SU-DHL-6 (cell line): ENCODE measurements at regions not wholly inside any gene's neighbourhood (a gene's known extent, or its start where the extent isn't known, plus 50 kb on each side); places are given as distances from the start of the nearest gene placed in this dataset.
"Not testable (repeated sequence)": the region's sequence is repeated elsewhere in the genome, so short reads cannot be mapped to it uniquely, and the experiment has no call there.

Source experiments
- H2AFZ ChIP-seq: fragments of 200-600 bp; sonication (generic); 2 replicates; pipeline ENCODE4 v1.6.1; 2014; ENCODE audit warnings: low read depth, mild to moderate bottlenecking, moderate library complexity, mixed read lengths, antibody characterized with exemption, low read length; ENCODE audit not compliant: severe bottlenecking
- H3F3A ChIP-seq: fragments of 200-600 bp; shearing (Covaris generic); 2 replicates; pipeline ENCODE4 v1.6.0; 2016; ENCODE audit warnings: antibody characterized with exemption, mild to moderate bottlenecking; ENCODE audit not compliant: insufficient read depth
- H3K27ac ChIP-seq: fragments of 200-600 bp; sonication (generic); 2 replicates; pipeline ENCODE4 v1.5.1; 2016; ENCODE audit warnings: low read depth, mild to moderate bottlenecking, low read length, moderate library complexity, mixed read lengths
- H3K27me3 ChIP-seq: fragments of 200-600 bp; sonication (generic), shearing (Covaris generic); 2 replicates; pipeline ENCODE4 v1.6.0; 2014; ENCODE audit warnings: mild to moderate bottlenecking, low read length
- H3K36me3 ChIP-seq: fragments of 200-600 bp; sonication (generic); 2 replicates; pipeline ENCODE4 v1.6.1; 2014; ENCODE audit warnings: mild to moderate bottlenecking, low read length, mixed read lengths
- H3K4me2 ChIP-seq: fragments of 300-600, 200-600 bp; shearing (Covaris generic), sonication (generic); 2 replicates; pipeline ENCODE4 v1.6.0; 2014; ENCODE audit warnings: low read length, low read depth, mild to moderate bottlenecking; ENCODE audit not compliant: poor library complexity, severe bottlenecking
- H3K4me3 ChIP-seq: fragments of 200-600 bp; sonication (generic); 2 replicates; pipeline ENCODE4 v1.5.1; 2014; ENCODE audit warnings: antibody characterized with exemption, low read length, mild to moderate bottlenecking, mixed read lengths; ENCODE audit not compliant: insufficient read depth, poor library complexity, severe bottlenecking
- H3K79me2 ChIP-seq: fragments of 200-600 bp; sonication (generic); 2 replicates; pipeline ENCODE4 v1.6.1; 2014; ENCODE audit warnings: mild to moderate bottlenecking, low read length, moderate library complexity; ENCODE audit not compliant: insufficient read depth
- H3K9ac ChIP-seq: fragments of 200-600 bp; sonication (generic); 2 replicates; pipeline ENCODE4 v1.7.0; 2014; ENCODE audit warnings: mild to moderate bottlenecking, low read length
- H3K9me2 ChIP-seq: fragments of 200-600 bp; sonication (generic); replicated peaks from 2 replicates; pipeline ENCODE4 v1.6.1; 2014; ENCODE audit warnings: low read length; ENCODE audit not compliant: insufficient read depth
- H3K9me3 ChIP-seq: fragments of 200-600 bp; sonication (generic); 2 replicates; pipeline ENCODE4 v1.6.1; 2014; ENCODE audit warnings: low read length, mixed read lengths; ENCODE audit not compliant: insufficient read depth
- H4K20me1 ChIP-seq: fragments of 200-600 bp; sonication (generic); 2 replicates; pipeline ENCODE4 v1.6.1; 2014; ENCODE audit warnings: low read depth, mild to moderate bottlenecking, antibody characterized with exemption, low read length, moderate library complexity, mixed read lengths
- CTCF ChIP-seq: fragments of 200-600 bp; sonication (generic); IDR thresholded peaks from one replicate; pipeline ENCODE4 v1.5.1; 2017; ENCODE audit warnings: antibody characterized with exemption, mild to moderate bottlenecking, low read length, moderate library complexity; ENCODE audit not compliant: insufficient read depth, poor library complexity, severe bottlenecking
- EZH2phosphoT487 ChIP-seq: fragments of 200-600 bp; sonication (generic), shearing (Covaris generic); conservative IDR thresholded peaks from 2 replicates; pipeline ENCODE4 v1.6.1; 2018; ENCODE audit warnings: mild to moderate bottlenecking, antibody characterized with exemption, low read length, moderate library complexity, mixed read lengths

DNA sequence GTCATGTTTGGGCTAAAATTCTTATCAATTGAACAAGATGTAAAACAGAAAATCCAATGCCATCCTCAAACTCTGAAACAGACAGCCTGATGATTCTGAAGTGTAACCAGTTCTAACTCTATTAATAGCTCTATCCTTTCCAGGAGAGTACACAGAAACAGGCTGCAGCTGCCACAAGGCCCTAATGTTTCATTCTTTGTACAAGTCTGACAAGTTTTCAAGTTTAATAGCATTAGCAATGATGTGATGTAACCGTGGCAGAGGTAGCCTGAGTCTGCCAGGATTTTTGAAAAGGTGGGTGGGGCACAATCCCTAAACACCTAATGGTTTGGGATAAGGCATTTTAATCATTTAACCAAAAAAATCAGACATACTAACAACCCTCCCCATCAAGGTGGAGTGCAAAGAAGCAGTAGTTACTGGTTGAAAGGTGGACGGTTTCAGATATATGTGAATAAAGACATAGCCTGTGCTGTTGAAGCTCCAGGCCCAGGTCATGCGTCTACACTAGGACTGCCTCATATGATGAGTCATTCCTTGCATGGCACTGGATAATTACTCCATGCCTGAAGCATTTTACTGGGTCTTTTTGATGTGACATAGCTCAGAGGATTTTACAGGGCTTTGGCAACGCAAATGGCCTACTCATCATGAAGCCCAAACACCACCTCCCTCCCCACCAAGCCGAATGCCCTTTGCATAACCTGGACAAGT lies 145.1 kb upstream of the GRIP1 start:
- Histone ChIP-seq H3K79me2 (no peaks in the 10 kb centered on the region), H3K9me3 (no peaks in the 10 kb centered on the region), H3F3A (no peaks in the 10 kb centered on the region), H3K9ac (no peak overlapping the region), H3K9me2 (no peaks in the 10 kb centered on the region), H3K4me3 (no peak overlapping the region), H3K27ac (no peak overlapping the region), H2AFZ (no peak overlapping the region), H3K36me3 (no peaks in the 10 kb centered on the region), H4K20me1 (no peaks in the 10 kb centered on the region), H3K4me2 (no peak overlapping the region), H3K27me3 (no peaks in the 10 kb centered on the region)
- TF ChIP-seq EZH2phosphoT487 = no peak
- TF ChIP-seq CTCF = no peak

- not testable (repeated sequence) for H3K27me3 ChIP-seq, H3F3A ChIP-seq, H3K9me3 ChIP-seq
Observed at GRCh38 chr12:66825921-66826320, 147.0 kb upstream of the GRIP1 start.

DNA sequence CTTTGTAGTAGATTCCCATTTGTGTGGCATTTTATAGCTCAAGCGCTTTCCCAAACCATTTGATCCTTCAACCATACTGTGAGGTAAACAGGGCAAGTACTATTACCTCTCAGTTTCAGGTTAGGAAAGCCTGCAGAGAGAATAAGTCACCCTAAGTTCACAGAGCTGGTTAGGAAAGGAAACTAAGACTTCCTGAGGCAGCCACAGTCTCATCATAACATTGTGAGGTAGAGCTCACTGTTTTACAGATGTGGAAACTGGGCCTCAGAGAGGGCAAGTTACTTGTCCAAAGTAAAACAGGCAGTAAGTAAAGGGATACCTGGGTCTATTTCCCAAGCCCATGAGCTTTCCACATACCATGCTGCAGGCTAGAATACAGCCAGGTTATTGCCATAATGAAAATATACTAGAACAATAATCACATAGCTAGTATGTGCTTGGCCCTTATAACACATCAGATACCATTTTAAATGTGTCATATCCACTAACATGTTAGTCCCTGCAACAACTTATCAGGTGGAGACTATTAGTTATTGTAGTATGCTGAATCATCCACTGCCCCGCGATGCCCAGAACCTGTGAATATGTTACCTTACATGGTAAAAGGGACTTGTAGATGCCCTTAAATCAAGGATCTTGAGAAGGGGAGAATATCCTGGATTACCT lies 150.9 kb upstream of the GRIP1 start:
- Histone ChIP-seq H3K36me3 (no peaks in the 10 kb centered on the region), H3K79me2 (no peaks in the 10 kb centered on the region), H3K4me3 (no peak overlapping the region), H3F3A (no peaks in the 10 kb centered on the region), H3K27ac (no peak overlapping the region), H2AFZ (no peak overlapping the region), H3K4me2 (no peak overlapping the region), H4K20me1 (no peaks in the 10 kb centered on the region), H3K27me3 (no peaks in the 10 kb centered on the region), H3K9me3 (no peaks in the 10 kb centered on the region), H3K9me2 (no peaks in the 10 kb centered on the region), H3K9ac (no peak overlapping the region)
- no peak for TF ChIP-seq EZH2phosphoT487
- no peak for TF ChIP-seq CTCF

More at GRCh38 chr12:66825921-66826320, 147.0 kb upstream of the GRIP1 start:
- not testable (repeated sequence) for H3K9ac ChIP-seq, H2AFZ ChIP-seq, H3K27ac ChIP-seq, H3K36me3 ChIP-seq, H3K9me2 ChIP-seq, H3K4me3 ChIP-seq, H3K4me2 ChIP-seq, H3K79me2 ChIP-seq, H4K20me1 ChIP-seq

- no peak overlapping the region for H3K4me3 ChIP-seq
- no peak for TF ChIP-seq CTCF
- TF ChIP-seq EZH2phosphoT487 = no peak
- no peaks in the 10 kb centered on the region for H3K79me2 ChIP-seq
- H2AFZ ChIP-seq = no peak overlapping the region
- H3K36me3 ChIP-seq = no peaks in the 10 kb centered on the region
- no peaks in the 10 kb centered on the region for H4K20me1 ChIP-seq
- no peaks in the 10 kb centered on the region for H3K9me2 ChIP-seq
- no peak overlapping the region for H3K9ac ChIP-seq
- no peak overlapping the region for H3K27ac ChIP-seq
- no peaks in the 10 kb centered on the region for H3K9me3 ChIP-seq
- no peaks in the 10 kb centered on the region for H3F3A ChIP-seq
- no peak overlapping the region for H3K4me2 ChIP-seq
- no peaks in the 10 kb centered on the region for H3K27me3 ChIP-seq
Observed at GRCh38 chr12:66831495-66831894, 152.6 kb upstream of the GRIP1 start.
